PC-9 (cell line): ENCODE measurements at regions not wholly inside any gene's neighbourhood (a gene's known extent, or its start where the extent isn't known, plus 50 kb on each side); places are given as distances from the start of the nearest gene placed in this dataset.
"Not testable (repeated sequence)": the region's sequence is repeated elsewhere in the genome, so short reads cannot be mapped to it uniquely, and the experiment has no call there.

Experiments used
- CTCF ChIP-seq: fragments of 200-600 bp; sonication (generic); conservative IDR thresholded peaks from 2 replicates; pipeline ENCODE4 v1.6.1; 2017; ENCODE audit warnings: mixed run types, antibody characterized with exemption, mild to moderate bottlenecking, moderate library complexity
- EZH2 ChIP-seq: fragments of 200-600 bp; sonication (generic); IDR thresholded peaks from 2 replicates; pipeline ENCODE4 v1.8.0; 2017; ENCODE audit warnings: antibody characterized with exemption, low read depth

DNA sequence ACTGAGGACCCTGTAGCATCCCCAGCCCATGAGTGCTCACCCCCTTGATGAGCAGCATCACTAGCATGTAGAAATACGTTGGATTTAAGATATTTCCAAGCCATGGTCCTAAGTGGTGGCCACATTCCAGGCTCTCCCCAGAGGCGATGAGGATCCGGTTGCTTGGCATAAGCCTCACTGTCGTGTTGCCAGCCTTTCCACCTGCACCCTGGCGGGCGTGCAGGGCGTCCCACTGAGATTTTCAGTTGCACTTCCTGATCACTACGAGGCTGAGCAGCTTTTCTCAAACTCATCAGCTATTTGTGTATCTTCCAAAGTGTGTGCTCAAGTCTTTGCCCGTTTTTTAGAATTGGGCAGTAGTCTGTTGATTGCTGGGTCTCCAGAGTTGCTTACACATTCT, 326.3 kb downstream of the CACNA1B start:
- TF ChIP-seq CTCF, EZH2: not testable (repeated sequence)
